GM23248 (cell line): ENCODE measurements at regions not wholly inside any gene's neighbourhood (a gene's known extent, or its start where the extent isn't known, plus 50 kb on each side); places are given as distances from the start of the nearest gene placed in this dataset.

Experiments
- EZH2 ChIP-seq: fragments of 200-600 bp; sonication (generic); IDR thresholded peaks from 2 replicates; pipeline ENCODE4 v1.6.1; 2018; ENCODE audit warnings: antibody characterized with exemption, mild to moderate bottlenecking; ENCODE audit not compliant: insufficient read depth, poor library complexity, severe bottlenecking
- EZH2phosphoT487 ChIP-seq: fragments of 200-600 bp; sonication (generic); IDR thresholded peaks from 2 replicates; pipeline ENCODE4 v1.6.1; 2018; ENCODE audit warnings: antibody characterized with exemption, moderate library complexity, mild to moderate bottlenecking, low read depth; ENCODE audit not compliant: insufficient read depth

DNA sequence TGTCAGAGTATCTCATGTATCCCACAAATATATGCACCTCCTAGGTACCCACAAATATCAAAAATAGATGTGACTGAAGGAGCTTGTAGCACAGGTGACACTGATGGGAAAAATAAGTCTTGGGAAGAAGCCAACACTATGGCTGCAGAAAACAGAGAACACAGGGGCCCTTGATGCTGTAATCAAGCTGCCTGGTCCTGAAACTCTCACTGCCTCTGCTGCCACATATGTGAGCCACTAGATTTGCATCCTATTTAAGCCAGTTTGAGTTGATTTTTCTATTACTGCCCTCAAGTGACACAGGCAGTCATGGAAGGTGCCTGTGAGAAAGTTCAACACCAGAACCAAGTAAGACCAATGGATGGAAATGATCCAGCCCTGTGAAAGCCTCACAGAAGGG, 720.8 kb downstream of the UQCRFS1 start:
- TF ChIP-seq EZH2phosphoT487 (no peak), EZH2 (no peak)
